ENCODE measurements at regions not wholly inside any gene's neighbourhood (a gene's known extent, or its start where the extent isn't known, plus 50 kb on each side); places are given as distances from the start of the nearest gene placed in this dataset.

- Histone ChIP-seq H3K36me3 (ENCODE audit: control insufficient read depth, insufficient read depth, low read length) (no peaks in the 10 kb centered on the region), H3K4me1 (ENCODE audit: control insufficient read depth, insufficient read depth, low read length) (peaks cover 18% of the 10 kb centered on the region), H3K9me3 (ENCODE audit: control insufficient read depth, insufficient read depth, low read length) (no peaks in the 10 kb centered on the region), H3K27me3 (ENCODE audit: control insufficient read depth, insufficient read depth, low read length) (no peaks in the 10 kb centered on the region), H3K27ac (ENCODE audit: low read depth, low read length) (no peak overlapping the region), H3K4me3 (ENCODE audit: low read depth, low read length) (no peak overlapping the region)
- WGBS (ENCODE audit: insufficient coverage), result 45% methylated on average over 8 of the region's 11 CpGs
- no peak for DNase-seq (ENCODE audit: low read depth in 4 of 6, low spot score in 6 of 6)
Observed at GRCh38 chr2:239809391-239809790, 215.8 kb downstream of the NDUFA10 start.

DNA sequence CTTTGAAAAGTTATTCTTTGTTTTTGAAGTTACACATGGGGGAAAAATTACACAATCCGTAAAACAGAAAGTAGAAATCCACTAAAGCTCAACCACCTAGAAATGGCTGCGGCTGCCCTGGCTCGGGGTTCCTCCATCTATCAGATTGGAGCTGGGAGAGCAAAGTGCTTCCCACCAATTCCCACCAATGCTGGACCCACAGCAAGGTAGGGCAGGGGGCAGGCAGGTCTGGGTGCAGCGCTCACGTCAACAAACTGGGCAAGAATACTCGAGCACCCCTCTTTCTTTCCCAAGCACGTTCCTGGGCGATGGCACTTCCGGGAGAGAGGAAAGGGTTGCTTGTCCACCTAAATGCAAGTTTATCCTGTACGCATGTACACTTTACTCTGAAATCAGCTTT is 217.6 kb downstream of the NDUFA10 start:
- H3K4me1 ChIP-seq (ENCODE audit: control insufficient read depth, insufficient read depth, low read length), result peaks cover 18% of the 10 kb centered on the region
- WGBS (ENCODE audit: insufficient coverage), result 100% methylated on average over 5 of the region's 10 CpGs
- H3K27me3 ChIP-seq (ENCODE audit: control insufficient read depth, insufficient read depth, low read length), result no peaks in the 10 kb centered on the region
- no peak for DNase-seq (ENCODE audit: low read depth in 4 of 6, low spot score in 6 of 6)
- H3K4me3 ChIP-seq (ENCODE audit: low read depth, low read length), result no peak overlapping the region
- H3K9me3 ChIP-seq (ENCODE audit: control insufficient read depth, insufficient read depth, low read length), result no peaks in the 10 kb centered on the region
- no peaks in the 10 kb centered on the region for H3K36me3 ChIP-seq (ENCODE audit: control insufficient read depth, insufficient read depth, low read length)
- no peak overlapping the region for H3K27ac ChIP-seq (ENCODE audit: low read depth, low read length)

DNA sequence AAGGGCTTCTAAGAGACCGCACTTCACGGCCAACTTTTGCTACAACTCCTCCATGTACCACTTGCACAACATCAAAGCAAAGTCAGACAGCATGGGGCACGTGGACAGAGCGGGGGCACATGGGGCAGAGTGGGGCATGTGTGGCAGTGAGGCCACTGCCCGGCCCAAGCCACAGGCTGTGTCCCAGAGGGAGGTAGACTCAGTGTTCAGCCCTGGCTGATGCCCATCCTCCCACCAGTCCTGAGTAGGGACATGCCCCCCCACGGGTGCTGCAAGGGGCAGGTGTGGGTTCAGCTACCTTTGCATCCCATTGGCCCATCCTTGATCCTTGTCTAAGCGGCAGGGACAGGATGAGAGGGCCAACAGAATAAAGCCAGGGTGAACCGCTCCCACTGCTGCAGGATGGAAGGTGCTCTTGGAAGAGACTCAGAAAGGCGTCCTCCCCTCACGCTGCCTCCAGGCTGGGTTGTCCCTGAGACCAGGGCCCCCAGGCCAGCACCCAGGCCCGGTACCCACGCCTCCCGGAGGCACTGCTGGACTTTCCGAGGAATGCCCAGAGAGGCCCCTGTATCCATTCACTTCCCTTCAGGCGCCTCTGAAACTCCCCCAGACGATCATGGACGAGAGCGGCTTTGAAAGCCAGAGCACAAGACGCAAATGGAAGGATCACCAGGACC is 218.2 kb downstream of the NDUFA10 start:
- no peak overlapping the region for H3K27ac ChIP-seq (ENCODE audit: low read depth, low read length)
- peaks cover 24% of the 10 kb centered on the region for H3K4me1 ChIP-seq (ENCODE audit: control insufficient read depth, insufficient read depth, low read length)
- H3K27me3 ChIP-seq (ENCODE audit: control insufficient read depth, insufficient read depth, low read length), result no peaks in the 10 kb centered on the region
- no peak for DNase-seq (ENCODE audit: low read depth in 4 of 6, low spot score in 6 of 6)
- H3K4me3 ChIP-seq (ENCODE audit: low read depth, low read length), result no peak overlapping the region
- no peaks in the 10 kb centered on the region for H3K9me3 ChIP-seq (ENCODE audit: control insufficient read depth, insufficient read depth, low read length)
- H3K36me3 ChIP-seq (ENCODE audit: control insufficient read depth, insufficient read depth, low read length), result no peaks in the 10 kb centered on the region
- WGBS (ENCODE audit: insufficient coverage), result 84% methylated on average over 16 of the region's 19 CpGs

- Histone ChIP-seq H3K4me3 (ENCODE audit: low read depth, low read length) (no peak overlapping the region), H3K36me3 (ENCODE audit: control insufficient read depth, insufficient read depth, low read length) (no peaks in the 10 kb centered on the region), H3K27me3 (ENCODE audit: control insufficient read depth, insufficient read depth, low read length) (no peaks in the 10 kb centered on the region), H3K9me3 (ENCODE audit: control insufficient read depth, insufficient read depth, low read length) (no peaks in the 10 kb centered on the region), H3K4me1 (ENCODE audit: control insufficient read depth, insufficient read depth, low read length) (peaks cover 27% of the 10 kb centered on the region), H3K27ac (ENCODE audit: low read depth, low read length) (no peak overlapping the region)
- DNase-seq (ENCODE audit: low read depth in 4 of 6, low spot score in 6 of 6), result no peak
- WGBS (ENCODE audit: insufficient coverage), result 100% methylated on average over 2 of the region's 7 CpGs
Observed at GRCh38 chr2:239806276-239806675, 218.9 kb downstream of the NDUFA10 start.

DNA sequence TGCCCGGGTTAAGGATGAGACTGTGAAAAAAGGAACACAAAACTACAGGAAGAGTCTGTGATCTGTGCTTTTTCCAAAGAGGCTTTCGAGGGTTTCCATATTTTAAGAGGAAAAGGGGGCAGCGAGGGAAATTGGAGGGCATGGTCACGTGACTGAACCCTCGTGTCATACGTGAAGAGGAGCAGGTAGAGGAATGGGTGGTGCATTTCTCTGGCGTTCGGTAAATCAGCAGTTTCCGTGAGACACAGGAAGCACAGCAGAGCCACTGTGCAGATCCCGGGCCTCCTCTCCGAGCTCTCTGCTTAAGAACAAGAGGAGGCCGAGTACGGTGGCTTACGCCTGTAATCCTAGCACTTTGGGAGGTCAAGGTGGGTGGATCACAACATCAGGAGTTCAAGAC is 219.7 kb downstream of the NDUFA10 start:
- H3K27ac ChIP-seq (ENCODE audit: low read depth, low read length), result no peak overlapping the region
- no peak for DNase-seq (ENCODE audit: low read depth in 4 of 6, low spot score in 6 of 6)
- no peaks in the 10 kb centered on the region for H3K36me3 ChIP-seq (ENCODE audit: control insufficient read depth, insufficient read depth, low read length)
- 88% methylated on average over 13 of the region's 14 CpGs for WGBS (ENCODE audit: insufficient coverage)
- H3K27me3 ChIP-seq (ENCODE audit: control insufficient read depth, insufficient read depth, low read length), result no peaks in the 10 kb centered on the region
- no peaks in the 10 kb centered on the region for H3K9me3 ChIP-seq (ENCODE audit: control insufficient read depth, insufficient read depth, low read length)
- no peak overlapping the region for H3K4me3 ChIP-seq (ENCODE audit: low read depth, low read length)
- peaks cover 27% of the 10 kb centered on the region for H3K4me1 ChIP-seq (ENCODE audit: control insufficient read depth, insufficient read depth, low read length)

GRCh38 chr2:239805043-239805329 is 220.2 kb downstream of the NDUFA10 start:
- no peaks in the 10 kb centered on the region for H3K9me3 ChIP-seq (ENCODE audit: control insufficient read depth, insufficient read depth, low read length)
- no peak for DNase-seq (ENCODE audit: low read depth in 4 of 6, low spot score in 6 of 6)
- 96% methylated on average over 8 of the region's 12 CpGs for WGBS (ENCODE audit: insufficient coverage)
- H3K27ac ChIP-seq (ENCODE audit: low read depth, low read length), result no peak overlapping the region
- peaks cover 27% of the 10 kb centered on the region for H3K4me1 ChIP-seq (ENCODE audit: control insufficient read depth, insufficient read depth, low read length)
- H3K27me3 ChIP-seq (ENCODE audit: control insufficient read depth, insufficient read depth, low read length), result no peaks in the 10 kb centered on the region
- no peak overlapping the region for H3K4me3 ChIP-seq (ENCODE audit: low read depth, low read length)
- H3K36me3 ChIP-seq (ENCODE audit: control insufficient read depth, insufficient read depth, low read length), result no peaks in the 10 kb centered on the region

GRCh38 chr2:239804161-239805042 is 220.7 kb downstream of the NDUFA10 start:
- H3K27ac ChIP-seq (ENCODE audit: low read depth, low read length), result no peak overlapping the region

GRCh38 chr2:239803766-239804115 is 221.4 kb downstream of the NDUFA10 start:
- Histone ChIP-seq H3K4me3 (ENCODE audit: low read depth, low read length) (no peak overlapping the region), H3K4me1 (ENCODE audit: control insufficient read depth, insufficient read depth, low read length) (peaks cover 27% of the 10 kb centered on the region), H3K27me3 (ENCODE audit: control insufficient read depth, insufficient read depth, low read length) (no peaks in the 10 kb centered on the region), H3K36me3 (ENCODE audit: control insufficient read depth, insufficient read depth, low read length) (no peaks in the 10 kb centered on the region), H3K9me3 (ENCODE audit: control insufficient read depth, insufficient read depth, low read length) (no peaks in the 10 kb centered on the region), H3K27ac (ENCODE audit: low read depth, low read length) (no peak overlapping the region)
- 24% methylated on average over 13 of the region's 13 CpGs for WGBS (ENCODE audit: insufficient coverage)
- peak in 2 of 6 donors; percentile 51 to 82 for DNase-seq (ENCODE audit: low read depth in 4 of 6, low spot score in 6 of 6)

More at GRCh38 chr2:239804161-239805042, 220.7 kb downstream of the NDUFA10 start:
- Histone ChIP-seq H3K4me3 (ENCODE audit: low read depth, low read length) (no peak overlapping the region), H3K27me3 (ENCODE audit: control insufficient read depth, insufficient read depth, low read length) (no peaks in the 10 kb centered on the region), H3K9me3 (ENCODE audit: control insufficient read depth, insufficient read depth, low read length) (no peaks in the 10 kb centered on the region), H3K4me1 (ENCODE audit: control insufficient read depth, insufficient read depth, low read length) (peaks cover 27% of the 10 kb centered on the region), H3K36me3 (ENCODE audit: control insufficient read depth, insufficient read depth, low read length) (no peaks in the 10 kb centered on the region)
- no peak for DNase-seq (ENCODE audit: low read depth in 4 of 6, low spot score in 6 of 6)
- 75% methylated on average over 18 of the region's 18 CpGs for WGBS (ENCODE audit: insufficient coverage)

GRCh38 chr2:239803102-239803765 is 221.9 kb downstream of the NDUFA10 start:
- no peak overlapping the region for H3K27ac ChIP-seq (ENCODE audit: low read depth, low read length)
- peak in 1 of 6 donors; percentile 20 for DNase-seq (ENCODE audit: low read depth in 4 of 6, low spot score in 6 of 6)
- 85% methylated on average over 19 of the region's 21 CpGs for WGBS (ENCODE audit: insufficient coverage)
- no peak overlapping the region for H3K4me3 ChIP-seq (ENCODE audit: low read depth, low read length)
- peaks cover 27% of the 10 kb centered on the region for H3K4me1 ChIP-seq (ENCODE audit: control insufficient read depth, insufficient read depth, low read length)
- no peaks in the 10 kb centered on the region for H3K36me3 ChIP-seq (ENCODE audit: control insufficient read depth, insufficient read depth, low read length)
- H3K27me3 ChIP-seq (ENCODE audit: control insufficient read depth, insufficient read depth, low read length), result no peaks in the 10 kb centered on the region
- H3K9me3 ChIP-seq (ENCODE audit: control insufficient read depth, insufficient read depth, low read length), result no peaks in the 10 kb centered on the region

All from spinal cord (tissue), 9 donors.